Ascending aorta (tissue), 2 donors: ENCODE measurements at regions not wholly inside any gene's neighbourhood (a gene's known extent, or its start where the extent isn't known, plus 50 kb on each side); places are given as distances from the start of the nearest gene placed in this dataset.

ENCODE experiments used
- DNase-seq, 2 donors: peaks; one replicate each; pipeline ENCODE4 v3.0.0-alpha.2; 2019; ENCODE audit warnings: low spot score in 2 of 2
- H3K27ac ChIP-seq, 2 donors: fragments of 200-600 bp; sonication (generic); one replicate each; pipeline ENCODE4 v1.5.1; 2016 to 2017; ENCODE audit warnings: mild to moderate bottlenecking in 1 of 2
- H3K27me3 ChIP-seq: fragments of 200-600 bp; sonication (generic); one replicate; pipeline ENCODE4 v1.5.1; 2017
- H3K36me3 ChIP-seq, 2 donors: fragments of 200-600 bp; sonication (generic); one replicate each; pipeline ENCODE4 v1.5.1; 2016
- H3K4me1 ChIP-seq, 2 donors: fragments of 200-600 bp; sonication (generic); one replicate each; pipeline ENCODE4 v1.5.1; 2016 to 2017; ENCODE audit warnings: mild to moderate bottlenecking in 1 of 2
- H3K4me3 ChIP-seq, 2 donors: fragments of 200-600 bp; sonication (generic); one replicate each; pipeline ENCODE4 v1.5.1; 2016 to 2017; ENCODE audit warnings: mild to moderate bottlenecking in 1 of 2
- H3K9me3 ChIP-seq, 2 donors: fragments of 200-600 bp; sonication (generic); one replicate each; pipeline ENCODE4 v1.5.1; 2016
- CTCF ChIP-seq, 3 experiments: fragments of 200-600 bp in 2 of 3; fragments of 450-650 bp in 1 of 3; sonication (generic) in 2 of 3; IDR thresholded peaks; one replicate each; pipeline ENCODE4 v1.5.1; 2016 to 2019; ENCODE audit warnings: antibody characterized with exemption in 3 of 3, mild to moderate bottlenecking in 1 of 3, moderate library complexity in 1 of 3
- intact Hi-C: fragments of 100-400 bp; cut with DNase I; formaldehyde crosslinking; loops from one replicate; pipeline ENCODE4 v1.15.1; 2023

GRCh38 chr13:44088991-44089413, 209.3 kb downstream of the LACC1 start:
- intact Hi-C loops, result no loop called here
- no peak for DNase-seq
- Histone ChIP-seq H3K9me3 (no peaks in the 10 kb centered on the region), H3K4me1 (no peaks in the 10 kb centered on the region), H3K4me3 (no peak overlapping the region), H3K27me3 (no peaks in the 10 kb centered on the region), H3K36me3 (no peaks in the 10 kb centered on the region), H3K27ac (no peak overlapping the region)
- no peak for TF ChIP-seq CTCF (IDR thresholded peaks at IDR 0.05)

- DNase-seq, result no peak
- H3K4me1 ChIP-seq, result no peaks in the 10 kb centered on the region
- no peak for TF ChIP-seq CTCF (IDR thresholded peaks at IDR 0.05)
- no peak overlapping the region for H3K27ac ChIP-seq
- intact Hi-C loops, result no loop called here
- no peaks in the 10 kb centered on the region for H3K36me3 ChIP-seq
- no peaks in the 10 kb centered on the region for H3K27me3 ChIP-seq
- H3K9me3 ChIP-seq, result no peaks in the 10 kb centered on the region
- H3K4me3 ChIP-seq, result no peak overlapping the region
Observed at GRCh38 chr13:44089452-44089851, 209.7 kb downstream of the LACC1 start.

- intact Hi-C loops, result no loop called here
- no peaks in the 10 kb centered on the region for H3K36me3 ChIP-seq
- H3K4me3 ChIP-seq, result no peak overlapping the region
- TF ChIP-seq CTCF (IDR thresholded peaks at IDR 0.05), result no peak
- H3K27me3 ChIP-seq, result no peaks in the 10 kb centered on the region
- no peaks in the 10 kb centered on the region for H3K4me1 ChIP-seq
- H3K27ac ChIP-seq, result no peak overlapping the region
- no peaks in the 10 kb centered on the region for H3K9me3 ChIP-seq
- DNase-seq, result no peak
Observed at GRCh38 chr13:44092078-44092970, 212.6 kb downstream of the LACC1 start.

- H3K4me3 ChIP-seq, result no peak overlapping the region
- TF ChIP-seq CTCF (IDR thresholded peaks at IDR 0.05), result no peak
- no peak for DNase-seq
- no peaks in the 10 kb centered on the region for H3K27me3 ChIP-seq
- no peaks in the 10 kb centered on the region for H3K36me3 ChIP-seq
- no peaks in the 10 kb centered on the region for H3K9me3 ChIP-seq
- H3K27ac ChIP-seq, result no peak overlapping the region
- no peaks in the 10 kb centered on the region for H3K4me1 ChIP-seq
- intact Hi-C loops, result no loop called here
Observed at GRCh38 chr13:44093607-44094564, 214.2 kb downstream of the LACC1 start.

- H3K27ac ChIP-seq, result no peak overlapping the region
- H3K4me1 ChIP-seq, result no peaks in the 10 kb centered on the region
- no peaks in the 10 kb centered on the region for H3K27me3 ChIP-seq
- no peak overlapping the region for H3K4me3 ChIP-seq
- H3K9me3 ChIP-seq, result no peaks in the 10 kb centered on the region
- H3K36me3 ChIP-seq, result no peaks in the 10 kb centered on the region
- TF ChIP-seq CTCF (IDR thresholded peaks at IDR 0.05), result no peak
- intact Hi-C loops, result no loop called here
- no peak for DNase-seq
Observed at GRCh38 chr13:44096901-44097300, 217.2 kb downstream of the LACC1 start.
